Stimulated activated naive B cell treated with anti-CD40 and anti-IgM and Interleukin-4, amounts not matched to agents 10 μg/mL and 1 μg/mL and 100 μg/mL, for 72 hours (primary cell): ENCODE measurements at regions not wholly inside any gene's neighbourhood (a gene's known extent, or its start where the extent isn't known, plus 50 kb on each side); places are given as distances from the start of the nearest gene placed in this dataset.

ENCODE experiments used
- ATAC-seq, 2 donors: fragments of 150-1000 bp; cut with Tn5 transposase; replicated peaks; 2 replicates each; pipeline ENCODE4 v1.10.0; 2021; ENCODE audit warnings: moderate library complexity in 1 of 2
- DNase-seq: peaks from one replicate; pipeline ENCODE4 v3.0.0; 2021
- H3K27ac Mint-ChIP-seq: one replicate; pipeline ENCODE4 v1.8.0; 2022; ENCODE audit warnings: mild to moderate bottlenecking, mixed read lengths
- H3K27me3 Mint-ChIP-seq, 2 donors: one replicate each; pipeline ENCODE4 v1.8.0; 2022; ENCODE audit warnings: mixed read lengths in 2 of 2
- H3K36me3 Mint-ChIP-seq, 2 donors: one replicate each; pipeline ENCODE4 v1.8.0; 2022; ENCODE audit warnings: mixed read lengths in 2 of 2, mild to moderate bottlenecking in 1 of 2
- H3K4me1 Mint-ChIP-seq, 2 donors: one replicate each; pipeline ENCODE4 v1.8.0; 2022; ENCODE audit warnings: mixed read lengths in 2 of 2, mild to moderate bottlenecking in 1 of 2
- H3K4me3 Mint-ChIP-seq, 2 donors: one replicate each; pipeline ENCODE4 v1.8.0; 2022; ENCODE audit warnings: mild to moderate bottlenecking in 2 of 2, mixed read lengths in 2 of 2, moderate library complexity in 1 of 2
- H3K9me3 Mint-ChIP-seq, 2 donors: one replicate each; pipeline ENCODE4 v1.8.0; 2022; ENCODE audit warnings: mixed read lengths in 2 of 2, mild to moderate bottlenecking in 1 of 2

DNA sequence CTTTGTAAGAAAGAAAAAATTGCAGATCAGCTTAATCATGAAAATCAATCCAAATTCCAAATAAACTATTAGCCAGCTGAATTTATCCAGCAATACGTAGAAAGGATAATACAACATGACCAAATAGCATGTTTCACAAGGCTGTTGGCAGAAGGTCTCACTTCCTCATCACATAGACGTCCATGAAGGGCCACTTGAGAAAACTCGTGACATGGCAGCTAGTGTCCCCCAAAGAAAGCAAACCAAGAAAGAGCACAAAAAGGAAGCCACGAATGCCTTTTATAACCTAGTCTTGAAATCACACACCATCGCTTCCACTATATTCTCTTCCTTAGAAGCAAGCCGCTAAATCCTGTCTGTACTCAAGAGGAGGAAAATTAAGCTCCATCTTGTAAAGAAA lies 105.6 kb upstream of the NRBF2 start:
- no peaks in the 10 kb centered on the region for H3K9me3 Mint-ChIP-seq
- no peaks in the 10 kb centered on the region for H3K36me3 Mint-ChIP-seq
- no peak overlapping the region for H3K27ac Mint-ChIP-seq
- no peak overlapping the region for H3K4me3 Mint-ChIP-seq
- H3K4me1 Mint-ChIP-seq = no peaks in the 10 kb centered on the region
- peaks cover 13 to 20% of the 10 kb centered on the region in 2 donors for H3K27me3 Mint-ChIP-seq
- DNase-seq (no peak), ATAC-seq (no peak)

DNA sequence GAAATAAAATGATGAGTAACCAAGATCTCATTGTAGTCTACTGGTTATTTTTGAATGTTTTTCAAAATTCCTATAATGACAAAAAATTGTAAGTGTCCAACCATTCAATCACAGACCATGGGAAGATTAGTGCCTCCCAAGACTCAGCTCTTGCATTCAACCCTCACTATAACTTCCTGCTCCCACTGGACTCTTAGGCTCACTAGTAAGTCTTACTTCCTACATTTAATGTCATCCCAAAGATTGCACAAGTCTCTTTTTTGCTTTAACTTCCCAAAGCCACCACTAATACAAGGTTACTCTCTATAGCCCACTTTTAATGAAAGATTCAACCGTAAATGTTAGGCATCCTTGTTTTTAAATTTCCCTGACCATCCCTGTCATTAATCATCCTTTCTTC lies 111.9 kb upstream of the NRBF2 start:
- Mint-ChIP-seq H3K9me3 (no peaks in the 10 kb centered on the region), H3K27ac (no peak overlapping the region), H3K4me3 (no peak overlapping the region), H3K36me3 (no peaks in the 10 kb centered on the region), H3K4me1 (no peaks in the 10 kb centered on the region), H3K27me3 (peaks cover 10 to 33% of the 10 kb centered on the region in 2 donors)
- DNase-seq (no peak), ATAC-seq (no peak)

DNA sequence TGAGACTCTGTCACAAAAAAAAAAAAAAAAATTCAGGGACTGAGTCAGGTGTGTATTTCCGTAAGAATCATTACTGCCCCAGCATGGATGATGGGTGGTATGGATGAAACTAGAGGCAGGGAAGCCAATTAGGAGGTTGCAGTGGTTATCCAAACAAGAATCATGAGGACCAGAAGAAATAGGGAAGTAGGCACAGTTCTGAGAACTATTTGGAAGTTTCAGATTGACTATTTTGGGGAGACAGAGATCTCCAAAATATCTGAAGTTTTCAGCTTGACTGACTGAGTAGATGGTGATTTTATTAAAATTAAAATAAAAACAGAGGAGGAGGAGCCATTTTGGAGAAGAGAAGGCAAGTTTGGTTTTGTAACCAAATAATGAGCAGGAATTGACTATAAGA lies 119.4 kb upstream of the NRBF2 start:
- Mint-ChIP-seq H3K4me1 (peaks cover 11 to 20% of the 10 kb centered on the region in 2 donors), H3K36me3 (peaks cover 0 to 3% of the 10 kb centered on the region in 2 donors), H3K4me3 (peak overlapping the region in 1 of 2 donors; percentile 19), H3K9me3 (no peaks in the 10 kb centered on the region), H3K27me3 (peaks cover 8 to 10% of the 10 kb centered on the region in 2 donors), H3K27ac (no peak overlapping the region)
- DNase-seq (no peak), ATAC-seq (peak; percentile 77 to 87)

DNA sequence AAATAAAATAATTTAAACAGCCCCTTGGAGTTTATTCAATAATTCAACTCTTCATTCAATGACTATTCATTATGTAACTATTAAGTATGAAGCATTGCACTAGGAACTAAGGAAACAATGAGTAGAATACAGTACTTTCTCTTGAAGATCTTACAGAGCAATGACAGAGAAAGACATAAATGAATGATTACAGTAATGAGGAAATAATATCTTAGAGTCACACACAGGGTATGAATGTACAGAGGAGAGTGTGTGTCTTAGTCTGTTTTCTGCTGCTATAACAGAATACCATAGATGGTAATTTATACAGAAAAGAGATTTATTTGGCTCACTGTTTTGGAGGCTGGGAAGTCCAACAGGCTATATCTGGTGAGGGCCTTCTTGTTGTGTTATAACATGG lies 120.5 kb upstream of the NRBF2 start:
- peaks cover 11 to 20% of the 10 kb centered on the region in 2 donors for H3K4me1 Mint-ChIP-seq
- no peak overlapping the region for H3K27ac Mint-ChIP-seq
- ATAC-seq = peak; percentile 53 to 63

DNA sequence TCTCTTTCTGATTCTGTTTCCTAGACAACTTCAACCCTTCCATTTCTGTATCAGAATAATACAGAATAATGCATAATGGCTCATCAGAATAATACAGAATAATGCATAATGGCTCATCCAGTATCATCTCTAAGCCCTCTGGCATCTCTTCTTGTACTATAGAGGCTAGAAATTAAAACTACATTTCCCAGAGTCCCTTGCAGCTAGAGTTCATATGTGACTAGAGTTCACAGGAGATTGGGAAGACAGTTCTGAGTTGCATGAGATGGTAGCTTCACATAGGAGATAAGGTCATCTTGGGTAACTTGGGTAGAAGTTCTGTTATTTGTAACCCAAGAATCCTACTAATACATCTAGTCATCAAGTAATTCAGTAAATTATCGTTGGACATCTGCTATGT lies 122.9 kb upstream of the NRBF2 start:
- DNase-seq = no peak
- peaks cover 0 to 3% of the 10 kb centered on the region in 2 donors for H3K36me3 Mint-ChIP-seq
- ATAC-seq = no peak
- H3K4me1 Mint-ChIP-seq = peaks cover 13 to 20% of the 10 kb centered on the region in 2 donors
- no peak overlapping the region for H3K27ac Mint-ChIP-seq
- H3K9me3 Mint-ChIP-seq = no peaks in the 10 kb centered on the region
- H3K27me3 Mint-ChIP-seq = peaks cover 0 to 24% of the 10 kb centered on the region in 2 donors
- H3K4me3 Mint-ChIP-seq = no peak overlapping the region

More for the DNA sequence above, 120.5 kb upstream of the NRBF2 start:
- Mint-ChIP-seq H3K9me3 (no peaks in the 10 kb centered on the region), H3K36me3 (peaks cover 0 to 3% of the 10 kb centered on the region in 2 donors), H3K27me3 (peaks cover 8 to 10% of the 10 kb centered on the region in 2 donors), H3K4me3 (no peak overlapping the region)
- no peak for DNase-seq

DNA sequence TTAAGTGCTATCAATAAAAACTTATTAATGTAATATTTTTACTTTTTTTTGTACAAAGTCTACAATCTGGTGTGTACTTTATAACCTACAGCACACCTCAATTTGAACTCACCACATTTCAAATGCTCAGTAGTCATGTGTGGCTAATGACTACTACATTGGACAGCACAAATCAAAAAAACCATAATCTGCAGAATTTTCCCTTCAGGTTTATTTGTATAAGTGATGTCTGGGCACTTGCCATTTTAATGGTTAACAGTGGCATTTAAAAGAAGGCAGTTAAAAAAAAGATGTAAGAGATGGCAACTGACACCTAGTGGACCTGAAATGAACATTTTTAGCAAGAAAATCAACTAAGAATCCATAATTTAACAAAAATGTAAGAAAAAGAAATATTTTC lies 124.6 kb upstream of the NRBF2 start:
- H3K36me3 Mint-ChIP-seq = no peaks in the 10 kb centered on the region
- H3K4me3 Mint-ChIP-seq = no peak overlapping the region
- H3K27me3 Mint-ChIP-seq = peaks cover 0 to 26% of the 10 kb centered on the region in 2 donors
- H3K4me1 Mint-ChIP-seq = peaks cover 10 to 14% of the 10 kb centered on the region in 2 donors
- H3K27ac Mint-ChIP-seq = no peak overlapping the region
- DNase-seq = no peak
- H3K9me3 Mint-ChIP-seq = no peaks in the 10 kb centered on the region
- no peak for ATAC-seq

DNA sequence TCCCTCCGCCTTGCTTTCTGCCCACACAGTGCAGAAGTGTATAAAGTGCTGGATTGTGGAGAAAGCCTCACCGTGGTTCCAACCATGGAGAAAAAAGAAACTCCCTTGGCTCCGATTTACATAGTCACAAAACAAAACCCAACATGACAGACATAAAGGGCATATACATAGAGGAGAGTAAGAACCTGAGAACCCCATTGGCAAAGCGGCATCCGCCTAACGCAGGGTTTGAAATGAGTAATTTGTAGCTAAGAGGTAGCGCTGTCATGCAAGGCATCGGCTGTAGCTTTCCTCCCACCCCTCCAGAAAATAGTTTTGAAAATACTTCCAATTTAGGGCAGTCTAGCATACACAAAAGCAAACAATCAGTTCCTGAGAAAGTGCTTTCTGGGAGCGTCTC lies 126.0 kb upstream of the NRBF2 start:
- H3K36me3 Mint-ChIP-seq = no peaks in the 10 kb centered on the region
- peaks cover 2 to 3% of the 10 kb centered on the region in 2 donors for H3K4me1 Mint-ChIP-seq
- DNase-seq (no peak), ATAC-seq (no peak)
- H3K4me3 Mint-ChIP-seq = no peak overlapping the region
- peaks cover 3 to 26% of the 10 kb centered on the region in 2 donors for H3K27me3 Mint-ChIP-seq
- no peaks in the 10 kb centered on the region for H3K9me3 Mint-ChIP-seq
- no peak overlapping the region for H3K27ac Mint-ChIP-seq

DNA sequence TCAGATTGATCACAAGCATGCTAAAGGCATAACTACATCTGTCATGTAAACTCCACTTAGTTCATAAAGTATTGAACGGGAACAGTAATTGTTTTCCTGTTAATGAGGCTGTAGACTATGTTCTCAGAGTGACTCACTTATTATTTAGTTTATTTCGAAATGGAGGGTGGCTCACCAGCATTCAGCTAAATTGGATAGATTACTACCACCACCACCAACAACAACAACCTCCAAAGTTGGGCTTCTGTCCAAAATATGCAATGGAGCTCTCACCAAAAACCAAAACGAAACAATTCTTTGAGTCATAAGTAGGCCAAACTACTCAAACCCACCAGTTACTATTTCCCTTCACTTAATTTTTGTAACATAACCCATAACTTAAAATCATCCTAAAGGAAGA lies 127.9 kb upstream of the NRBF2 start:
- H3K4me3 Mint-ChIP-seq = no peak overlapping the region
- H3K27me3 Mint-ChIP-seq = peaks cover 10 to 27% of the 10 kb centered on the region in 2 donors
- H3K36me3 Mint-ChIP-seq = no peaks in the 10 kb centered on the region
- H3K9me3 Mint-ChIP-seq = no peaks in the 10 kb centered on the region
- no peak for ATAC-seq
- H3K4me1 Mint-ChIP-seq = peaks cover 0 to 2% of the 10 kb centered on the region in 2 donors
- H3K27ac Mint-ChIP-seq = no peak overlapping the region
- no peak for DNase-seq

DNA sequence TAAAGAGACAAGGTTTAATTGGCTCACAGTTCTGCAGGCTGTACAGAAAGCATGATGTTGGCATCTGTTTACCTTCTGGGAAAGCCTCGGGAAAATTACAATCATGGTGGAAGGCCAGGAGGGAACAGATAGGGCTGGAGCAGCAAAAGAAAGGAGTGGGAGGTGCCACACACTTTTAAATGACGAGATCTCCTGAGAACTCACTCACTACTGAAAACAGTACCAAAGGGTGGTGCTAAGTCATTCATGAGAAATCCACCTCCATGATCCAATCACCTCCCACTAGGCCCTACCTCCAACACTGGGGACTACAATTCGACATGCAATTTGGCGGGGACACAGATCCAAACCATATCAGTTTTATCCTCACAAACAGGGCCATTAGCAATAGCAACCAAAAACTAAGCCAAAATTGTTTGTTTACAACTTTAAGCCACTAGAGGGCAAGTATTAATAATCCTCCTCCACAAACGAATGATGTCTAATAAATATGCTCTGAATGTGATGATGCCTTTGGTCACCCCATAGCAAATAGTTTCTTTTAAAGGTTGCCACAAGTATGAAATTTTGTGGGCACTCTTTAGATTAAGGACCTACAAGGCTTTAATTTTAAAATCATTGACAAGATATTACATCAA lies 129.2 kb upstream of the NRBF2 start:
- no peak overlapping the region for H3K27ac Mint-ChIP-seq
- no peak for DNase-seq

DNA sequence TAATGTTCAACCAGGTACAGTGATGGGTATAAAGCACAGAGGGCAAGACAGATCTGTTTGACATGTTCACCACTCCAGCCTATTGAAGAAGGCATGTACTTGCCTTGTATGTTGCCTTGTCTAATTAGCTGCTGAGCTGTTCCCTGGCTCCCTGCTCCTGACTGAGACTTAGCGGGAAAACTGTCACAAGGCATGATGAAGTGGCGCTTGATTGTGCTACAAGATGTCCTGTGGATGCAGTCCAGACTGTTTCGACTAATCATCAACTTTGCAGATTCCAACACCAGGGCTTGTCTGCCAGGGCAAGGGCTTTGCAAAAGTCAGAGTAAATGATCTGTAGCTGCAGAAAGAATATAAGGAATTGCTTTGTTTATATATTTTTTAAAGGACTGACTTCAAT lies 136.2 kb upstream of the NRBF2 start:
- no peak overlapping the region for H3K4me3 Mint-ChIP-seq
- peaks cover 8 to 29% of the 10 kb centered on the region in 2 donors for H3K4me1 Mint-ChIP-seq
- ATAC-seq (no peak), DNase-seq (no peak)
- H3K27ac Mint-ChIP-seq = no peak overlapping the region
- peaks cover 0 to 2% of the 10 kb centered on the region in 2 donors for H3K36me3 Mint-ChIP-seq
- no peaks in the 10 kb centered on the region for H3K9me3 Mint-ChIP-seq
- peaks cover 5 to 7% of the 10 kb centered on the region in 2 donors for H3K27me3 Mint-ChIP-seq

More for the DNA sequence above, 129.2 kb upstream of the NRBF2 start:
- no peak for ATAC-seq
- no peak overlapping the region for H3K4me3 Mint-ChIP-seq
- peaks cover 10 to 26% of the 10 kb centered on the region in 2 donors for H3K27me3 Mint-ChIP-seq
- H3K9me3 Mint-ChIP-seq = no peaks in the 10 kb centered on the region
- H3K36me3 Mint-ChIP-seq = no peaks in the 10 kb centered on the region
- H3K4me1 Mint-ChIP-seq = peaks cover 0 to 2% of the 10 kb centered on the region in 2 donors

DNA sequence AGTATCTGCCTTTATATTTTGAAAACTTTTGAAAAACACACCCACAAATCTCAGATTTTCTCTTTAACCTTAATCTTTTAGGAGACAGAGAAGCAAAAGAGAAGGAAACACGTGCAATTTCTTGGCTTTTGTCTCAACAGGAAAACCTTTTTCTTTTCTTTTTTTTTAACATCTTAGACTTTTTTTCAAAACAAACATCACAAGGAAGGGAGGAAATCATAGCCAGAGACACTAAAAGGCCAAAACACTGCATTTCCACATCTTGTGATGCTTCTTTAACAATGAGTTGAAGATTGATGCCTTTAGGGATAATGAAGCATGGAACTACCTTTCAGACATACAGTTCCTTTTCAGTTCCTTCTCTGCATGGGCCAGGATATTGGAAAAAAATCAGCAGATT lies 136.6 kb upstream of the NRBF2 start:
- Mint-ChIP-seq H3K27me3 (peaks cover under 1 to 7% of the 10 kb centered on the region in 2 donors), H3K4me1 (peaks cover 11 to 33% of the 10 kb centered on the region in 2 donors), H3K4me3 (no peak overlapping the region), H3K9me3 (no peaks in the 10 kb centered on the region), H3K36me3 (peaks cover 0 to 2% of the 10 kb centered on the region in 2 donors), H3K27ac (no peak overlapping the region)
- ATAC-seq (no peak), DNase-seq (no peak)

DNA sequence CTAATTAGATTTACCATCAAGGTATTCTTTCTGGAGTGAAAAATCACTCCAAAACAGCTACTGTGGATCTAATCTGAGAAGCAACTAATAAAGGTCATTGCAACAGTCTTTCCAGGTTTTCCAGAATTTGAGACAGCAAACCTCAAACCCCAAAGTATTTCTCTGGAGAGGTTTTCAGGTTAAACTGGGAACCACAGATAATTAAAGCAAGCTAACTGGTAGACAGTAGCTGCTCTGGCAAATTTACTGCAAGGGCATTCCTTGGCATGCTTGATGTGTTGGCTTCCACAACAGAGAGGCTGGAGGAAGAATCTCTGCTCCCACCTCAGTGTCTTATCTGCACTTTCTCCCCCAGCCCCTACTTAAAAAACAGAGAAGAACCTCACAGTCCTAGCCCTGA lies 140.0 kb upstream of the NRBF2 start:
- no peak for DNase-seq
- Mint-ChIP-seq H3K27ac (no peak overlapping the region), H3K4me1 (peaks cover 11 to 33% of the 10 kb centered on the region in 2 donors), H3K36me3 (peaks cover 0 to 2% of the 10 kb centered on the region in 2 donors), H3K27me3 (peaks cover 4 to 11% of the 10 kb centered on the region in 2 donors), H3K4me3 (no peak overlapping the region), H3K9me3 (no peaks in the 10 kb centered on the region)
- no peak for ATAC-seq

DNA sequence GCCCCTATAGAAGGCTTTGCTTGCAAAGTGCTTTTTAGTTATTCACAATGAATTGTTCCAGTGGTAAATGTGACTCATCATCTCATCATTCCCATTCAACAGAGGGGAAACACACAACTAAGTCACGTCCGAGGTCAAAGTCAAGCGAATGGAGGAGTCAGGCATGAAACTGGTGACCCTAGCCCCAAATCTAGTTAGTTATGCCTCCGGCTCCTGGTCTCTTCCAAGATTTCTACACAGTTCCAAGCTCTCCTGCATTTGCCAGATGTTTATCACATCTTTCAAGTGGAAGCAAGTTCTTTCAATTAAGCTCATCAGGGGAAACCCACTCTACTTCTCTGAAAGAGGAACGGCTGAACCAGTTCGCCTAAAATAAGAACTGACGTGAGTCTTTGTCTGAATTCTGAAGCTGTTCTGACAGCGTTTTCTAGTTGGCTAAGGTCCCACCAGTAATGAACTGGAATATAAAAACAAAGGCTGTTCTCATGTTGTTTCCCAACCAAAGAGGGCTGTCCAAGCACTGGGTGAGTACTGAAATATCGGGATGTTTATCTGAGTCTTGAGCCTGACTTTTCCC lies 140.9 kb upstream of the NRBF2 start:
- peak; percentile 82 to 84 for ATAC-seq
- Mint-ChIP-seq H3K9me3 (no peaks in the 10 kb centered on the region), H3K4me1 (peaks cover 11 to 33% of the 10 kb centered on the region in 2 donors), H3K36me3 (peaks cover 0 to 2% of the 10 kb centered on the region in 2 donors), H3K27me3 (peaks cover 7 to 11% of the 10 kb centered on the region in 2 donors), H3K4me3 (peak overlapping the region; percentile 61 to 67), H3K27ac (peak overlapping the region; percentile 92)
- DNase-seq = peak; percentile 30

DNA sequence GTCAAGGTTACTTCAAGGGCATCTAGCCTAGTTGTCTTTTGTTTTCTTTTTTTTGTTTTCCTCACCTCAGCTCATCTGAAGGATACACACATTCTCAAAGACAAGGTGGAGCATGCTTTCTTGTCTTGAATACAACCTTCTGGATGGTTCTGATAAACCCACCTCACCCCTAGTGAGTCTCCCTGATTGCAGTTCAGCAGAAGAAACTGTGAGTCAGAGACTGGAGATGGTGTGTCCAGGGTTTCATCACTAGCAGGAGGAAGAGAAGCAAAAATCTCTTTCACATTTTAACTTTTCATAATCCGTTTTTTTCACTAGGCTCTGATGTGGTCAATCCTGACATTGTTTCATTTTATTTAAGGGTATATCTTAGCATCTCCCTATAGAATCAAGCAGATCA lies 143.0 kb upstream of the NRBF2 start:
- peaks cover 7 to 15% of the 10 kb centered on the region in 2 donors for H3K27me3 Mint-ChIP-seq
- peaks cover 9 to 25% of the 10 kb centered on the region in 2 donors for H3K4me1 Mint-ChIP-seq
- H3K27ac Mint-ChIP-seq = no peak overlapping the region
- DNase-seq (no peak), ATAC-seq (no peak)
- H3K4me3 Mint-ChIP-seq = no peak overlapping the region
- H3K9me3 Mint-ChIP-seq = no peaks in the 10 kb centered on the region
- H3K36me3 Mint-ChIP-seq = peaks cover 0 to 2% of the 10 kb centered on the region in 2 donors
